HepG2 (cell line): ENCODE measurements at regions not wholly inside any gene's neighbourhood (a gene's known extent, or its start where the extent isn't known, plus 50 kb on each side); places are given as distances from the start of the nearest gene placed in this dataset.

Experiments
- ATAC-seq: fragments of 200-7000 bp; cut with Tn5 transposase; 3 replicates; pipeline ENCODE4 v1.9.1; 2020; ENCODE audit warnings: mild to moderate bottlenecking, moderate library complexity
- BruUV-seq: library from RNA; stranded (reverse); fragments of 400-500 nt; replicated peaks from 2 replicates; lab custom pipeline; 2021; lab: Mats Ljungman, UMichigan
- CTCF ChIA-PET: fragments of 300-600 bp; formaldehyde crosslinking; extraction: SDS; loops from one replicate; lab custom pipeline; 2021; ENCODE audit warnings: low total read pairs, inconsistent platforms, low intra/inter-chr PET ratio; lab: Yijun Ruan, JAX
- POLR2A ChIA-PET: fragments of 350-600 bp; sonication (Branson Sonifier 250); formaldehyde crosslinking; loops from one replicate; lab custom pipeline; 2020; ENCODE audit warnings: antibody characterized with exemption, inconsistent platforms; lab: Yijun Ruan, JAX
- DNase-seq: peaks from one replicate; pipeline ENCODE4 v3.0.0-alpha.2; 2015; ENCODE audit warnings: low spot score
- FAIRE-seq: peaks from 3 replicates; lab custom pipeline; 2011; peaks lifted over from hg19 to GRCh38; lab: Jason Lieb, UNC
- H2AFZ ChIP-seq: one replicate; pipeline ENCODE4 v1.6.1; 2011; ENCODE audit warnings: low read length, inconsistent platforms
- H3K27ac ChIP-seq: fragments of 300-600 bp; 3 replicates; pipeline ENCODE4 v1.8.0; 2011; ENCODE audit warnings: mixed run types, mild to moderate bottlenecking, mixed read lengths, low read length, inconsistent platforms; ENCODE audit not compliant: insufficient read depth; ENCODE audit errors: extremely low read length
- H3K27me3 ChIP-seq, 2 experiments: fragments of 200-600 bp in 1 of 2; 2 replicates in 1 of 2; 3 replicates in 1 of 2; pipeline versions ENCODE4 v1.6.0 to v1.8.0; 2011; ENCODE audit warnings: low read length in 2 of 2, mild to moderate bottlenecking in 2 of 2, moderate library complexity in 2 of 2, inconsistent platforms in 1 of 2; ENCODE audit not compliant: insufficient read depth in 2 of 2, control insufficient read depth in 1 of 2
- H3K36me3 ChIP-seq, 2 experiments: fragments of 200-600 bp in 1 of 2; replicated peaks in 1 of 2; 2 replicates in 1 of 2; 3 replicates in 1 of 2; pipeline versions ENCODE4 v1.5.1 to v1.8.0; 2011; ENCODE audit warnings: low read length in 2 of 2, inconsistent platforms in 1 of 2; ENCODE audit not compliant: insufficient read depth in 2 of 2, control insufficient read depth in 1 of 2
- H3K4me1 ChIP-seq: 2 replicates; pipeline ENCODE4 v1.5.1; 2012; ENCODE audit warnings: low read length, inconsistent platforms; ENCODE audit not compliant: insufficient read depth
- H3K4me2 ChIP-seq: 2 replicates; pipeline ENCODE4 v1.6.0; 2011; ENCODE audit warnings: low read depth, low read length, inconsistent platforms
- H3K4me3 ChIP-seq, 3 experiments: fragments of 200-600 bp in 1 of 3; sonication (generic), shearing (Covaris generic) in 1 of 3; replicated peaks in 1 of 3; 2 replicates each; pipeline ENCODE4 v1.5.1; 2011 to 2016; ENCODE audit warnings: low read length in 3 of 3, inconsistent platforms in 2 of 3, low read depth in 2 of 3, mild to moderate bottlenecking in 2 of 3, control low read depth in 1 of 3, mixed read lengths in 1 of 3; ENCODE audit not compliant: insufficient read depth in 1 of 3
- H3K79me2 ChIP-seq: one replicate; pipeline ENCODE4 v1.6.1; 2011; ENCODE audit warnings: low read length, inconsistent platforms; ENCODE audit not compliant: insufficient read depth
- H3K9ac ChIP-seq: 2 replicates; pipeline ENCODE4 v1.6.0; 2011; ENCODE audit warnings: mild to moderate bottlenecking, low read depth, low read length, inconsistent platforms; ENCODE audit not compliant: insufficient read depth
- H3K9me3 ChIP-seq: 2 replicates; pipeline ENCODE4 v1.5.1; 2012; ENCODE audit warnings: mild to moderate bottlenecking, low read length
- H4K20me1 ChIP-seq: 2 replicates; pipeline ENCODE4 v1.6.0; 2011; ENCODE audit warnings: inconsistent platforms, mild to moderate bottlenecking, low read length, moderate library complexity; ENCODE audit not compliant: insufficient read depth
- BHLHE40 ChIP-seq: IDR thresholded peaks from 2 replicates; pipeline ENCODE4 v1.6.1; 2011; ENCODE audit warnings: low read length, improper control_type of control experiment
- LRRFIP1 ChIP-seq: sonication (generic); formaldehyde crosslinking; conservative IDR thresholded peaks from 2 replicates; pipeline ENCODE4 v1.4.0; 2020; ENCODE audit warnings: missing genetic modification reagents
- NFYC ChIP-seq: IDR thresholded peaks from 2 replicates; pipeline ENCODE4 v1.6.1; 2016; ENCODE audit warnings: missing genetic modification reagents, missing compliant biosample characterization
- ZNF343 ChIP-seq: sonication (generic); formaldehyde crosslinking; IDR thresholded peaks from 2 replicates; pipeline ENCODE4 v1.4.0; 2020; ENCODE audit warnings: mild to moderate bottlenecking, missing genetic modification reagents
- ZNF577 ChIP-seq: sonication (generic); formaldehyde crosslinking; IDR thresholded peaks from 2 replicates; pipeline ENCODE4 v1.4.0; 2020; ENCODE audit warnings: mild to moderate bottlenecking, low read depth, missing genetic modification reagents, borderline replicate concordance
- WGBS: methylation state at CpG from one replicate; pipeline ENCODE4 v1.1.6; 2017; ENCODE audit warnings: low lambda C conversion rate; 5-methylcytosine and 5-hydroxymethylcytosine counted together
- in situ Hi-C: cut with HindIII; loops from 2 replicates; pipeline ENCODE4 v1.10.0; 2017; ENCODE audit warnings: low pct_unique_long_range_greater_than_20kb; ENCODE audit not compliant: extremely low pct_ligation_motif_present
- intact Hi-C: fragments of 100-400 bp; cut with micrococcal nuclease; formaldehyde crosslinking; loops from one replicate; pipeline ENCODE4 v1.10.0; 2022; ENCODE audit not compliant: unreplicated experiment
- TF ChIP-seq, protein P1 (sequence below): sonication (generic); formaldehyde crosslinking; conservative IDR thresholded peaks from 2 replicates; pipeline ENCODE4 v1.8.0; 2022; ENCODE audit warnings: low read depth, missing genetic modification reagents

- intact Hi-C loops (no loop called here), in situ Hi-C loops (no loop called here)
- Histone ChIP-seq H3K4me2 (no peak overlapping the region), H3K27ac (no peak overlapping the region), H3K79me2 (no peaks in the 10 kb centered on the region), H3K9ac (no peak overlapping the region), H4K20me1 (no peaks in the 10 kb centered on the region), H3K9me3 (no peaks in the 10 kb centered on the region), H3K36me3 (no peaks in the 10 kb centered on the region), H3K4me1 (peaks cover 16% of the 10 kb centered on the region), H2AFZ (no peak overlapping the region), H3K4me3 (no peak overlapping the region), H3K27me3 (no peaks in the 10 kb centered on the region)
- no peak for DNase-seq
- no TSS peak for BruUV-seq
- ATAC-seq: no peak
- ChIA-PET POLR2A (no interaction called here), CTCF (no interaction called here)
- WGBS: 4% methylated on average over 2 of the region's 3 CpGs
- TF ChIP-seq NFYC (CRISPR knock-in tag) (no peak), BHLHE40 (no peak), LRRFIP1 (CRISPR knock-in tag) (no peak), ZNF343 (CRISPR knock-in tag) (no peak), ZNF577 (no peak)
- TF ChIP-seq, protein P1, sequence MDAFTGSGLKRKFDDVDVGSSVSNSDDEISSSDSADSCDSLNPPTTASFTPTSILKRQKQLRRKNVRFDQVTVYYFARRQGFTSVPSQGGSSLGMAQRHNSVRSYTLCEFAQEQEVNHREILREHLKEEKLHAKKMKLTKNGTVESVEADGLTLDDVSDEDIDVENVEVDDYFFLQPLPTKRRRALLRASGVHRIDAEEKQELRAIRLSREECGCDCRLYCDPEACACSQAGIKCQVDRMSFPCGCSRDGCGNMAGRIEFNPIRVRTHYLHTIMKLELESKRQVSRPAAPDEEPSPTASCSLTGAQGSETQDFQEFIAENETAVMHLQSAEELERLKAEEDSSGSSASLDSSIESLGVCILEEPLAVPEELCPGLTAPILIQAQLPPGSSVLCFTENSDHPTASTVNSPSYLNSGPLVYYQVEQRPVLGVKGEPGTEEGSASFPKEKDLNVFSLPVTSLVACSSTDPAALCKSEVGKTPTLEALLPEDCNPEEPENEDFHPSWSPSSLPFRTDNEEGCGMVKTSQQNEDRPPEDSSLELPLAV (CRISPR knock-in tag): no peak
- no peak for FAIRE-seq
Observed at GRCh38 chr5:34526682-34527305, 129.3 kb upstream of the RAI14 start.
